HEK293T (cell line): ENCODE measurements at regions not wholly inside any gene's neighbourhood (a gene's known extent, or its start where the extent isn't known, plus 50 kb on each side); places are given as distances from the start of the nearest gene placed in this dataset.

Experiments used
- BHLHE40 ChIP-seq: fragments of 450-650 bp; IDR thresholded peaks from 2 replicates; pipeline ENCODE4 v1.6.1; 2016; ENCODE audit warnings: mild to moderate bottlenecking, moderate library complexity, borderline replicate concordance
- HDGF ChIP-seq: fragments of 450-650 bp; IDR thresholded peaks from 2 replicates; pipeline ENCODE4 v1.6.1; 2017; ENCODE audit warnings: antibody characterized with exemption, borderline replicate concordance
- SUZ12 ChIP-seq: fragments of 450-650 bp; IDR thresholded peaks from 2 replicates; pipeline ENCODE4 v1.6.1; 2016; ENCODE audit warnings: mild to moderate bottlenecking

- TF ChIP-seq SUZ12 (no peak), HDGF (no peak), BHLHE40 (no peak)
These were observed 82.1 kb upstream of the SIPA1L2 start for GRCh38 chr1:232711996-232712395.
